Kidney (tissue), 13 donors: ENCODE measurements at regions not wholly inside any gene's neighbourhood (a gene's known extent, or its start where the extent isn't known, plus 50 kb on each side); places are given as distances from the start of the nearest gene placed in this dataset.

Experiments used
- DNase-seq, 5 donors: peaks; one replicate each; pipeline ENCODE4 v3.0.0-alpha.2; 2013 to 2020
- FAIRE-seq: peaks from 2 replicates; lab custom pipeline; 2012; peaks lifted over from hg19 to GRCh38; lab: Jason Lieb, UNC
- H3K27ac ChIP-seq, 2 donors: one replicate each; pipeline ENCODE4 v1.7.0; 2013; ENCODE audit warnings: low read depth in 2 of 2, low read length in 2 of 2, inconsistent platforms in 1 of 2
- H3K27me3 ChIP-seq: one replicate; pipeline ENCODE4 v1.7.1; 2013; ENCODE audit warnings: low read length, inconsistent platforms; ENCODE audit not compliant: control insufficient read depth, insufficient read depth
- H3K36me3 ChIP-seq, 3 donors: one replicate each; pipeline versions ENCODE4 v1.7.0 to v1.7.1; 2013; ENCODE audit warnings: low read length in 3 of 3, control low read depth in 1 of 3, inconsistent platforms in 1 of 3; ENCODE audit not compliant: insufficient read depth in 3 of 3, control insufficient read depth in 2 of 3
- H3K4me1 ChIP-seq, 3 donors: one replicate each; pipeline versions ENCODE4 v1.7.0 to v1.7.1; 2013; ENCODE audit warnings: low read length in 3 of 3, inconsistent platforms in 1 of 3, low read depth in 1 of 3; ENCODE audit not compliant: control insufficient read depth in 2 of 3, insufficient read depth in 2 of 3
- H3K4me3 ChIP-seq, 3 donors: one replicate each; pipeline versions ENCODE4 v1.7.0 to v1.8.1; 2013; ENCODE audit warnings: low read length in 3 of 3, control low read depth in 1 of 3, inconsistent platforms in 1 of 3
- H3K9ac ChIP-seq, 3 donors: one replicate each; pipeline versions ENCODE4 v1.7.0 to v1.7.1; 2013; ENCODE audit warnings: low read length in 3 of 3, control low read depth in 1 of 3, inconsistent platforms in 1 of 3
- H3K9me3 ChIP-seq, 3 donors: one replicate each; pipeline versions ENCODE4 v1.7.0 to v1.7.1; 2013; ENCODE audit warnings: low read length in 3 of 3, control low read depth in 1 of 3, inconsistent platforms in 1 of 3; ENCODE audit not compliant: control insufficient read depth in 2 of 3, insufficient read depth in 1 of 3
- CTCF ChIP-seq: IDR thresholded peaks from 3 replicates; pipeline ENCODE4 v1.5.1; 2012; ENCODE audit warnings: mild to moderate bottlenecking, moderate library complexity, borderline replicate concordance; ENCODE audit not compliant: insufficient read depth; ENCODE audit errors: extremely low read depth
- intact Hi-C: fragments of 100-400 bp; cut with DNase I; formaldehyde crosslinking; loops from one replicate; pipeline ENCODE4 v1.11.1; 2022
- donor health status: control.
- donor health status: control.
- donor health status: control.
- donor health status: control.
- donor health status: control.
- donor health status: DM: yes; HTN: yes; CAD: no.
- donor health status: Normal renal cell carcinoma (clear cell type).

- Histone ChIP-seq H3K27ac (no peak overlapping the region), H3K36me3 (no peaks in the 10 kb centered on the region), H3K9me3 (peaks cover 0 to 11% (median 0%) of the 10 kb centered on the region in 3 donors), H3K9ac (no peak overlapping the region), H3K27me3 (no peaks in the 10 kb centered on the region), H3K4me3 (no peak overlapping the region), H3K4me1 (no peaks in the 10 kb centered on the region)
- no peak for TF ChIP-seq CTCF
- intact Hi-C loops: no loop called here
- FAIRE-seq (no peak), DNase-seq (no peak)
These were observed 75.8 kb upstream of the LY86 start for GRCh38 chr6:6512711-6513110.

- H3K9me3 ChIP-seq: no peaks in the 10 kb centered on the region
- intact Hi-C loops: no loop called here
- FAIRE-seq (no peak), DNase-seq (no peak)
- H3K36me3 ChIP-seq: no peaks in the 10 kb centered on the region
- no peak overlapping the region for H3K4me3 ChIP-seq
- H3K27ac ChIP-seq: no peak overlapping the region
- no peaks in the 10 kb centered on the region for H3K4me1 ChIP-seq
- no peak for TF ChIP-seq CTCF
- no peak overlapping the region for H3K9ac ChIP-seq
- no peaks in the 10 kb centered on the region for H3K27me3 ChIP-seq
These were observed 72.6 kb upstream of the LY86 start for GRCh38 chr6:6515691-6516607.

GRCh38 chr6:6516666-6517458 lies 71.7 kb upstream of the LY86 start:
- H3K27me3 ChIP-seq: no peaks in the 10 kb centered on the region
- DNase-seq (no peak), FAIRE-seq (no peak)

More at GRCh38 chr6:6516666-6517458, 71.7 kb upstream of the LY86 start:
- Histone ChIP-seq H3K36me3 (no peaks in the 10 kb centered on the region), H3K27ac (no peak overlapping the region), H3K4me1 (no peaks in the 10 kb centered on the region), H3K9me3 (no peaks in the 10 kb centered on the region), H3K4me3 (no peak overlapping the region), H3K9ac (no peak overlapping the region)
- intact Hi-C loops: no loop called here
- TF ChIP-seq CTCF: no peak
